ENCODE measurements at regions not wholly inside any gene's neighbourhood (a gene's known extent, or its start where the extent isn't known, plus 50 kb on each side); places are given as distances from the start of the nearest gene placed in this dataset.

- TF ChIP-seq EZH2 (IDR thresholded peaks at IDR 0.05) (no peak), CTCF (IDR thresholded peaks at IDR 0.05 in 2 of 3, conservative IDR thresholded peaks at IDR 0.05 in 1 of 3; ENCODE audit: borderline replicate concordance in 1 of 3, insufficient read depth in 1 of 3, low read depth in 2 of 3, low read length in 2 of 3) (no peak), POLR2AphosphoS5 (IDR thresholded peaks at IDR 0.05; ENCODE audit: low read depth, low read length) (no peak)
Measured at GRCh38 chr16:79534143-79534542, 66.4 kb downstream of the MAF start.
